NT2/D1 (cell line): ENCODE measurements at regions not wholly inside any gene's neighbourhood (a gene's known extent, or its start where the extent isn't known, plus 50 kb on each side); places are given as distances from the start of the nearest gene placed in this dataset.

Experiments
- SUZ12 ChIP-seq: IDR thresholded peaks from 2 replicates; pipeline ENCODE4 v1.6.1; 2011; ENCODE audit not compliant: insufficient read length, insufficient read depth; ENCODE audit errors: extremely low read depth
- YY1 ChIP-seq: IDR thresholded peaks from 2 replicates; pipeline ENCODE4 v1.6.1; 2011; ENCODE audit not compliant: insufficient read length, insufficient read depth
- ZNF274 ChIP-seq: IDR thresholded peaks from 2 replicates; pipeline ENCODE4 v1.6.1; 2011; ENCODE audit warnings: mild to moderate bottlenecking, low read depth, low read length

GRCh38 chr7:41624818-41625217, 78.1 kb downstream of the INHBA start:
- no peak for TF ChIP-seq YY1
- TF ChIP-seq ZNF274, result no peak
- no peak for TF ChIP-seq SUZ12
